ENCODE measurements at regions not wholly inside any gene's neighbourhood (a gene's known extent, or its start where the extent isn't known, plus 50 kb on each side); places are given as distances from the start of the nearest gene placed in this dataset.

- H3F3A ChIP-seq (ENCODE audit: insufficient read depth) = peaks cover 29% of the 10 kb centered on the region
- in situ Hi-C loops (cut with MboI) = no loop called here
- no peaks in the 10 kb centered on the region for H3K9me2 ChIP-seq (ENCODE audit: insufficient read depth)
- H3K4me2 ChIP-seq (ENCODE audit: unreplicated experiment) = no peak overlapping the region
- no peak overlapping the region for H3K27ac ChIP-seq
- no peaks in the 10 kb centered on the region for H3K9me3 ChIP-seq (ENCODE audit: low read depth)
- H3K36me3 ChIP-seq (ENCODE audit: low read depth) = no peaks in the 10 kb centered on the region
- TF ChIP-seq EZH2phosphoT487 (IDR thresholded peaks at IDR 0.05; ENCODE audit: insufficient read depth, low read depth) = no peak
- no peak for TF ChIP-seq EZH2 (IDR thresholded peaks at IDR 0.05; ENCODE audit: insufficient read depth, poor library complexity, severe bottlenecking)
- H2AFZ ChIP-seq = no peak overlapping the region
- H4K20me1 ChIP-seq (ENCODE audit: insufficient read depth) = no peaks in the 10 kb centered on the region
- H3K79me2 ChIP-seq (ENCODE audit: insufficient read depth) = no peaks in the 10 kb centered on the region
- no peak for DNase-seq
- WGBS, 2 experiments (ENCODE audit: low coverage in 1 of 2, low lambda C conversion rate in 2 of 2, missing lambda C conversion rate in 2 of 2) = 85% methylated on average over 6 of the region's 6 CpGs
- H3K4me3 ChIP-seq = no peak overlapping the region
- no peak overlapping the region for H3K9ac ChIP-seq
- H3K4me1 ChIP-seq (ENCODE audit: insufficient read depth) = peaks cover 39% of the 10 kb centered on the region
- no peaks in the 10 kb centered on the region for H3K27me3 ChIP-seq (replicated peaks; ENCODE audit: insufficient read depth)
Observed at GRCh38 chr18:11495441-11495840, 114.0 kb upstream of the SLC35G4 start.

- in situ Hi-C loops (cut with MboI) = no loop called here
- no peak for TF ChIP-seq EZH2phosphoT487 (IDR thresholded peaks at IDR 0.05; ENCODE audit: insufficient read depth, low read depth)
- Histone ChIP-seq H3K36me3 (ENCODE audit: low read depth) (no peaks in the 10 kb centered on the region), H3K9me3 (ENCODE audit: low read depth) (no peaks in the 10 kb centered on the region), H2AFZ (no peak overlapping the region), H3K9ac (no peak overlapping the region), H3K9me2 (ENCODE audit: insufficient read depth) (no peaks in the 10 kb centered on the region), H3K4me3 (no peak overlapping the region), H4K20me1 (ENCODE audit: insufficient read depth) (no peaks in the 10 kb centered on the region), H3K27me3 (replicated peaks; ENCODE audit: insufficient read depth) (no peaks in the 10 kb centered on the region), H3K4me2 (ENCODE audit: unreplicated experiment) (peak overlapping the region; percentile 24), H3K79me2 (ENCODE audit: insufficient read depth) (no peaks in the 10 kb centered on the region), H3K4me1 (ENCODE audit: insufficient read depth) (peaks cover 31% of the 10 kb centered on the region), H3K27ac (peak overlapping the region; percentile 12; the same call in 1 of the 2 replicates), H3F3A (ENCODE audit: insufficient read depth) (peaks cover 18% of the 10 kb centered on the region)
- peak; percentile 57 for DNase-seq
Observed at GRCh38 chr18:11494107-11494506, 115.3 kb upstream of the SLC35G4 start.

- Histone ChIP-seq H3F3A (ENCODE audit: insufficient read depth) (peaks cover 5% of the 10 kb centered on the region), H3K9ac (no peak overlapping the region), H3K27me3 (replicated peaks; ENCODE audit: insufficient read depth) (no peaks in the 10 kb centered on the region), H3K4me1 (ENCODE audit: insufficient read depth) (peaks cover 8% of the 10 kb centered on the region), H3K79me2 (ENCODE audit: insufficient read depth) (no peaks in the 10 kb centered on the region), H2AFZ (no peak overlapping the region), H3K27ac (no peak overlapping the region), H3K36me3 (ENCODE audit: low read depth) (no peaks in the 10 kb centered on the region), H4K20me1 (ENCODE audit: insufficient read depth) (no peaks in the 10 kb centered on the region), H3K4me2 (ENCODE audit: unreplicated experiment) (no peak overlapping the region), H3K9me2 (ENCODE audit: insufficient read depth) (no peaks in the 10 kb centered on the region), H3K9me3 (ENCODE audit: low read depth) (no peaks in the 10 kb centered on the region), H3K4me3 (no peak overlapping the region)
- TF ChIP-seq EZH2 (IDR thresholded peaks at IDR 0.05; ENCODE audit: insufficient read depth, poor library complexity, severe bottlenecking) (no peak), EZH2phosphoT487 (IDR thresholded peaks at IDR 0.05; ENCODE audit: insufficient read depth, low read depth) (no peak)
- in situ Hi-C loops (cut with MboI) = no loop called here
- 64 to 70% methylated on average over 4 of the region's 4 CpGs for WGBS, 2 experiments (ENCODE audit: low coverage in 1 of 2, low lambda C conversion rate in 2 of 2, missing lambda C conversion rate in 2 of 2)
- DNase-seq = no peak
Observed at GRCh38 chr18:11489266-11489899, 120.0 kb upstream of the SLC35G4 start.

GRCh38 chr18:11488175-11488574 is 121.2 kb upstream of the SLC35G4 start:
- H3K27me3 ChIP-seq (replicated peaks; ENCODE audit: insufficient read depth) = no peaks in the 10 kb centered on the region
- no peak overlapping the region for H3K9ac ChIP-seq
- no peak for TF ChIP-seq EZH2 (IDR thresholded peaks at IDR 0.05; ENCODE audit: insufficient read depth, poor library complexity, severe bottlenecking)
- TF ChIP-seq EZH2phosphoT487 (IDR thresholded peaks at IDR 0.05; ENCODE audit: insufficient read depth, low read depth) = no peak
- 32 to 42% methylated on average over 3 of the region's 3 CpGs for WGBS, 2 experiments (ENCODE audit: low coverage in 1 of 2, low lambda C conversion rate in 2 of 2, missing lambda C conversion rate in 2 of 2)
- H2AFZ ChIP-seq = no peak overlapping the region
- H3K79me2 ChIP-seq (ENCODE audit: insufficient read depth) = no peaks in the 10 kb centered on the region
- no peaks in the 10 kb centered on the region for H3K36me3 ChIP-seq (ENCODE audit: low read depth)
- no peaks in the 10 kb centered on the region for H3F3A ChIP-seq (ENCODE audit: insufficient read depth)
- H3K4me3 ChIP-seq = no peak overlapping the region
- no peaks in the 10 kb centered on the region for H3K9me3 ChIP-seq (ENCODE audit: low read depth)
- no peaks in the 10 kb centered on the region for H3K4me1 ChIP-seq (ENCODE audit: insufficient read depth)
- H4K20me1 ChIP-seq (ENCODE audit: insufficient read depth) = no peaks in the 10 kb centered on the region
- no peak overlapping the region for H3K27ac ChIP-seq
- peak; percentile 30 for DNase-seq
- in situ Hi-C loops (cut with MboI) = no loop called here
- H3K4me2 ChIP-seq (ENCODE audit: unreplicated experiment) = no peak overlapping the region
- no peaks in the 10 kb centered on the region for H3K9me2 ChIP-seq (ENCODE audit: insufficient read depth)

- H3F3A ChIP-seq (ENCODE audit: insufficient read depth) = no peaks in the 10 kb centered on the region
- H3K79me2 ChIP-seq (ENCODE audit: insufficient read depth) = no peaks in the 10 kb centered on the region
- in situ Hi-C loops (cut with MboI) = no loop called here
- no peaks in the 10 kb centered on the region for H3K9me3 ChIP-seq (ENCODE audit: low read depth)
- no peak overlapping the region for H3K9ac ChIP-seq
- no peak overlapping the region for H2AFZ ChIP-seq
- DNase-seq = no peak
- H3K4me1 ChIP-seq (ENCODE audit: insufficient read depth) = no peaks in the 10 kb centered on the region
- 94 to 100% methylated on average over 1 of the region's 1 CpG for WGBS, 2 experiments (ENCODE audit: low coverage in 1 of 2, low lambda C conversion rate in 2 of 2, missing lambda C conversion rate in 2 of 2)
- no peak overlapping the region for H3K4me2 ChIP-seq (ENCODE audit: unreplicated experiment)
- no peaks in the 10 kb centered on the region for H3K27me3 ChIP-seq (replicated peaks; ENCODE audit: insufficient read depth)
- H3K4me3 ChIP-seq = no peak overlapping the region
- H3K9me2 ChIP-seq (ENCODE audit: insufficient read depth) = no peaks in the 10 kb centered on the region
- H3K27ac ChIP-seq = no peak overlapping the region
- TF ChIP-seq EZH2phosphoT487 (IDR thresholded peaks at IDR 0.05; ENCODE audit: insufficient read depth, low read depth) (no peak), EZH2 (IDR thresholded peaks at IDR 0.05; ENCODE audit: insufficient read depth, poor library complexity, severe bottlenecking) (no peak)
- no peaks in the 10 kb centered on the region for H4K20me1 ChIP-seq (ENCODE audit: insufficient read depth)
- no peaks in the 10 kb centered on the region for H3K36me3 ChIP-seq (ENCODE audit: low read depth)
Observed at GRCh38 chr18:11487390-11487789, 122.0 kb upstream of the SLC35G4 start.

Data from GM23248 (cell line).